HG03439 (cell line): ENCODE measurements at regions not wholly inside any gene's neighbourhood (a gene's known extent, or its start where the extent isn't known, plus 50 kb on each side); places are given as distances from the start of the nearest gene placed in this dataset.

Experiments
- ATAC-seq: cut with Tn5 transposase; IDR thresholded peaks from one replicate; pipeline ENCODE4 v1.9.1; 2021; ENCODE audit warnings: mild to moderate bottlenecking, moderate library complexity; ENCODE audit not compliant: unreplicated experiment

DNA sequence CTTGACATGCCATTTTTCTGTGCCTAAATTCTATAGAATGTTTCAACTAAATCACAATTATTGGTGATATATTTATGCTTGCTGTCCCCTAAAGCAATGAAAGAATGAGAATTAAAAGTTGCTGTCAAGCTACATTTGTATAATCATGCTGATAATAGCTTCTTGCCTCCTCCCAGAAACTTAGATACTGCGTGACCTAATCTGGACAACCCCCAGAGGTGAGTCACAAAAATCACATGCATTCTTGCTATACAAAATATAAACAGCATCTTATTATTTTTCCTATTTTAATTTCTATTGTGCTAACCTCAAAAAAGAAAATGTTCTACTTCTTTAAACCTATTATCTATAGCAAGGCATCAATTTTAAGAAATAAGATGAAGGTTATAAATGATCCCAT, 995.8 kb upstream of the ACO1 start:
- ATAC-seq, result no peak

DNA sequence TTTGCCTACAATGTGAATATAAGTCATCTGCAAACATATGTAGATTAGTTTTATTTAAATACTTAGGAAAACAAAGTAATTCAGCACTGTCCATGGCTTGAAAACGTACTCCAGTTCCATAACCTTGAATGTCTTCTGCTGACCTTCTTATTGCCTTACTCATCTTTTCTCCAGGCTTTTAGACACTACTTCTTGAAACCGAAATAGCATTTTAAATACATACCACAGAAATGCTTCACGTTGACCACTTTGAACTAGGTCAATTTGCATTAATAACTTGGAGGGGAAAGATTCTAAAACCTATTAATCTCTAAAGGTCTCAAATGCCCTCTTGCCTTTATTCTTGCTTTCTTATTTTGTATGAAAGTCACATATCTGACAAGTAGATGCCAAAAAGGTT, 995.4 kb upstream of the ACO1 start:
- no peak for ATAC-seq

DNA sequence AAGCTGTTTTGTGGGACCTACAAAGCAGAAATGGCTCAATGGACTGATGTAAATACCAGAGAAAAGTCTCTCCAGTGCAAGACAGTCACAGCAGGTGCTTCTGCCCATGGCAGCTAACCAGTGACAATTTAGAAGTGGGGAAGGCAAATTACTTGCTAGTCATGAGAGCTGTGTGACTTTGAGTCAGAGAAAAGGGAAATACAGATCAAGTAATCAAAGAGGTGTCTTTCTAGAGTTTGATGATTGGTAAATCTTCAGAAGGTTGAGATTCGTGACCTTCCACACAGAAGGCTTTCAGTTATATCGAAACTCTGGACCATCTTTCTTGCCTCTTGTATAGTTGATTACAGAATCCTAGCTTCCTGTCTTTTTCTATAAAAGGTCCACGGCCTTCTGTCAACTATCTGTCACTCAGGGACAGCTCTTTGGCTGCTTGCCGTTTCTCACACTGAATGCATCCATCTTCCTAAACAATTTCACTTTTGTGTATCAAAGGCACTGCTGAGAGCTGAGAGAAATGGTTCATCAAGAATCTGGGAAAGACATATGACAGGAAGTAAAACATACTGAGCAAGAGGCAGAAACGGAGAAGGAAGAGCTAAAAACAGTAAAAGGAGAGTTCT, 993.9 kb upstream of the ACO1 start:
- ATAC-seq, result peak; percentile 57

DNA sequence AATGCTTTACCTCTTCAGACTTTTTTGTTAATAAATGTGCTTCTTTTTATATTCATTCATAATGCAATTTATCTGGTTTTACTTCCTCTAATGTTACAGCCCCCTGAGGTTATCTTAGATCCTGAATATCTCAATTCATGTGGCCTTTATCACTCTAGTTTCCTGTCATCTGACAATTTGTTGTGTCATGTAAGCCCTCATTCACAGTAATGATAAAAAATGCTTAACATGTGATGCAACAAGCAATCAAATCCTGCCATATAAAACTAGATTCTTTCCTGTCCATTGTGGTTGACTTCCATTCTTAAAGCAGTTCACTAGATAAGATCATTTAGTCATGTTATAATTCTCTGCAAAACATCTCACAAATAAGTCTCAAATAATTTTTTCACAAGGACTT, 991.2 kb upstream of the ACO1 start:
- ATAC-seq, result no peak

DNA sequence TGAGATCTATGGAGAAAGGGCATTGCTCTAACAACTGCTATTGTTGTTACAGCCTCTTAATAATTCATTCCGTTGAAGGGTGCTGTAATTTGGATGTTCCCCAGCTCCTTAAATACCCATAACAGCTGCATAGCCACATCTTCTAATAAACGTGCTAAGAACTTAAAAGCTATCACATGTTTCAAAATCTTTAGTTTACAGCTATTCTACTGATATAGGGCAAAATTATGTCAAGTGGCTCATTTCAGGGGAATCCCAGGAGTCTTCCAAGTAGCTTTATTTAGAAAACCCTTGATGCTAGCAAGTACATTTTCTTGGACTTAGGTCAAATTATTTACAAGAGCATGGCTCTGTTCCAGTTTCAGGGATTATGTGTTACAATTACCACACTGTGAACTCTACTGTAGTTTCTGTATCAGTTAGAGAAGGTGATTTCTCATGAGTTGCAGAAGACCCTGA, 990.4 kb upstream of the ACO1 start:
- no peak for ATAC-seq

DNA sequence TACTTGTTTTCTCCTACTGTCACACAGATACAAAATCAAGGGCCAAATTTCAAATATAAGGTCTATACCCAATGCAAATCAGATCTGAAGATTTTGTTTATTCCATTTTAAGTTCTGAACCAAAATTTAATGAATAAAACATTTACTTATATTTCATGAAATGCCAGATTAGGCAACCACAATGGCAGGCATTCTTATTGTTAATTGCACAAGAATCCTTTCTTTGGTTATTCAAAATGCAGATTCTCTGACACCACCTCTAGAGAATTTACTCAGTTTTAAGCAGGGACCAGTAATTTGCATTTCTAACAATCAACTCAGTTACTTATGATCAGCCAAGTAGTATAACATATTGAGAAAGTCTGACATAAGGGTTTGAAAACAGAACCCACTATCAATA, 972.4 kb upstream of the ACO1 start:
- ATAC-seq, result no peak

DNA sequence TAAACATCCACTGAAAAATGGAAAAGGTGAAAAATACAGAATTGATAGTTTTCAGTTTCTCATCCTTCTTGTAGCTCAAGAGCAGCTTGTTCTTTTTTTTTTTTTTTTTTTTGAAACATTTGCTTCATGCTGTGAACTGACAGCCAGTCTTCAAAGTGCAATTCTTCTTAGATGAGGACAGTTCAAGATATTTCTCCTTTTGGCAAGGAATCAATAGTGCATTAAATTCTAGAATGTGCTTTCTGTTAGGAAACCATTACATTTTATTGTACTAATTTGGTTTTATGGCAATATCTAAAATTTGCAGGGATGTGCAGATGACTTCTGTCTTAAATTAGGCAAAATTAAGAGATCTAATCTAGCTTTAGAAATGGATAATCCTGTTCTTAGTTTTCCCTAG, 969.3 kb upstream of the ACO1 start:
- no peak for ATAC-seq

DNA sequence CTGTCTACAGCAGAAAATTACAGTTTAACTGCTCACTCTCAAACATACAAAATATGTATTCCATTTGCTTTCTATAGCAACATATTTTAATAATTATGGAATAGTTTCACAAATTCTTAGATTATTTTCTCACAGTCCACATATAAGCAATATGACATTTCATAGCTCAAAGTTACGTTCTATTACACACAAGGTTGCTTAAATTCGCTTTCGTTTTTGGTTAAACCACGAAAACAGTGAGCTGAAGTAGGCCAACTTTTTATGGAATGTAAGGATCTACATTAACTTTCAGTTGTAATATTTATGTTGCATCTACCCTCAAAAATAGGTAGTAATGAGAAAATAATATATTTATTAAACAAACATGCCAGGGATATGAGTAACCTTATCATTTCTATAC, 966.0 kb upstream of the ACO1 start:
- ATAC-seq, result no peak

DNA sequence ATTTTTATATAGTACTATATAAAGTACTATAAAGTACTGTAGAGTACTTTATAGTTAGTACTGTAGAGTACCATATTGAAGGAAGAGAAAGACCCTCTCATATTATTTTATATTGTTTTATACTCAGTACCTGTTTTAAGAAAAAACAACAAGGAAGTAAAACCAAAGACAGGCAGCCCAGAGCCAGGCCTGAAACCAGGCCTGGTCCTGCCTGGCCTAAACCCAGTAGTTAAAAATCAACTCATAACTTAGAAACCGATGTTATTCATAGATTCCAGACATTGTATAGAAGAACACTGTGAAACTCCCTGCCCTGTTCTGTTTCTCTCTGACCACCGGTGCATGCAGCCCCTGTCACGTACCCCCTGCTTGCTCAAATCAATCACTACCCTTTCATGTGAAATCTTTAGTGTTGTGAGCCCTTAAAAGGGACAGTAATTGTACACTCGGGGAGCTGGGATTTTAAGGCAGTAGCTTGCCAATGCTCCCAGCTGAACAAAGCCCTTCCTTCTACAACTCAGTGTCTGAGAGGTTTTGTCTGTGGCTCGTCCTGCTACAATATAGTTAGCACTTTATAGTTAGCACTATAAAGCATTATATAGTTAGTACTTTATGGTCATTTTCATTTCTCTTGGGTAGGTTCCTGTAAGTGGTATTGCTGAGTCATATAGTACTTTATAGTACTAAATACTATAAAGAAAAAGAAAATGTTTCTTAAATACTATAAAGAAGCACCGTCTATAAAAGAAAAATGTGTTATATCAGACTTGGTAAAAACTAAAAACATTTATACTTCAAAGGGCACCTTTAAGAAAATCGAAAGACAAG, 940.6 kb upstream of the ACO1 start:
- ATAC-seq, result peak; percentile 69

DNA sequence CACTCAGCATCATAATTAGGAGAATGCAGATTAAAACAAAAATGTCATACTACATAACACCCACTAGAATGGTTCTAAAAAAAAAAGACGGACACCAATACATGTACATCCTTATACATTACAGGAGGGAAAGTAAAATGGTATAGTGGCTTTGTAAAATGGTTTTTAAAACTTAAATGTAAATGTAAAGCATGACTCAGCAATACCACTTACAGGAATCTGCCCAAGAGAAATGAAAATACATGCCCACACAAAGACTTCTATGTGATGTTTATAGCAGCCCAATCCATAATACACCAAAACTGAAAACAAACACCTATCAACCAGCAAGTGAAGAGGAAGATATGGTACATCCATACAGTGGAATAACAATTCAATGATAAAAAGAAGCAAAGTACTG, 939.1 kb upstream of the ACO1 start:
- ATAC-seq, result no peak

DNA sequence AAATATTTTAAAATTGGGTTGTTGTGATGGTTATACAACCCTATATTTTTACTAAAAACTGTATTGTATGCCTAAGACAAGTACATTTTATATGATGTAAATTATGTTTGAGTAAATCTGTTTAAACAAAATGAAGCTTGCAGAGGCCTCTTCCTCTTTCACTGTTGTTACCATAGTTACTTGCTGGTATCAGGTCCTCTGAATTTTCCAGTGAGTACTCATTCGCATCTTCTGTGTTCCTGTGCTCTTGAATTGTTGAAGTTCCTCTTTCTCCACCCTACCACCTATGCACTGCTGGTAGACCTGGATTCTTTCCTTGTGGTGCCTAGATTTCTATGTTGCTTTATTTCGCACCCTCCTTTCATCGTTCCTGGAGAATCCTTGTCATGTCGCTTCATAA, 938.5 kb upstream of the ACO1 start:
- ATAC-seq, result no peak

DNA sequence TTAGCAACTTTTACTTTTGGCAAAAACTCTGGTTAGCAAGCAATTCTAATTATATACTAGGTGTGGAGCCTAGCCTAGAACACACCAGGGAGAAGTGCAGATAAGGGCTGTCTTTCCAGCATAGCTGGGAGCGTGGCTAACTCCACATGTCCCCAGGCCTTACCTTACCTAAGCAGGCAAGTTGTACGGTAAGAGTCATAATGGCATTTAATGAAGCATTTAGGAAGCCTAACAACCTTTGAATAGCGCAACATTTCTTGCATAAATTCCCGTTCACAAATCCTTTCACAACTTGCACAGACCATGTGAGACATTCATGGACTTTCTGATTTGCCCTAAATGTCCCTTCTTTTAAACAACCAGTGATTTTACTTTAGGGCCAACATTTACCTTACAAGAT, 917.4 kb upstream of the ACO1 start:
- no peak for ATAC-seq

DNA sequence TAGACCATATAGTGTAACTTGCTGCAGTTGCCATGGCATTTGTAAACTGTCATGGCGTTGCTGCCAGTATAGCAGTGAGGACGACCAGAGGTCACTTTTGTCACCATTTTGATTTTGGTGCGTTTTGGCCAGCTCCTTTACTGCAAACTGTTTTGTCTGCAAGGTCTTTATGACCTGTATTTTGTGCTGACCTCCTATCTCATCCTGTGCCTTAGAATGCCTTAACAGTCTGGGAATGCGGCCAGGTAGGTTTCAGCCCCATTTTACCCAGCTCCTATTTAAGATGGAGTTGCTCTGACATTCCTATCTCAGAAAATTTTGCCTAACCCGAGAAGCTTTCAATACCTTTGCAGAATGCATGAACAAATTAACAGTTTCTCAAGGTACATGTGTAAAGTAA, 914.4 kb upstream of the ACO1 start:
- ATAC-seq, result no peak

DNA sequence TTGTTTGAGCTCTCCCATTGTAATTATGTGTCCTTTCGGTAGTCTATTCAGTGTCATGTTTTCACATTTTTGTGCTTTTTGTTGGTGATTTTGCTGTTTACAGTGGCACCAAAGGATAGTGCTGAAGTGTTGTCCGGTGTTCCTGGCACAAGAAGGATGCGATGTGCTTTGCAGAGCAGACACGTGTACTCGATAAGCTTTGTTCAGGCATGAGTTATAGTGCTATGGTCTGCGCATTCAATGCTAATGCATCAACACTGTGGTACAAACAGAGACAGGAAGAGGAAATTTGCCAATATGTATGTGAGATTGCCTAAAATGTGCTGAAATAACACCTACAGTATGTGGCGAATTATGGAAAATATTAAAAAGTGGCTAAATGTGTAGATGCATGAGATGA, 913.4 kb upstream of the ACO1 start:
- ATAC-seq, result no peak

DNA sequence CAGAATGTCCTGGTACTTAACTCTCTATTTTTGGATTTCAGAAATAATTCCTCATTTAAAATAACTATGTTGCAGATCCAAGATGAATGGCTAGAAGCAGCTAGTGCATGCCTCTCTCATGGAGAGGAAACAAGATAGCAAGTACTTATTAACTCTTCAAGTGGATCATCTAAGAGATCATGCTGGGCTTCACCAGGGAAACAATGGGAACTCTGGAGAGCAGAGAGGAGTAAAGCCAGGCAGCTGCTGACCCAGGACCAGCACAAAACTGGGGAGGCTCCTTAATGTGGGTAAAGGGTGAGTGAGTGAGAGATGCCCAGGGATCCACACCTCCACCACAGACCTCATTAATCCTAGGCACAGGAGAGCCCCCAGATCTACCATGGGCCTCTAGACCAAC, 897.8 kb upstream of the ACO1 start:
- no peak for ATAC-seq

DNA sequence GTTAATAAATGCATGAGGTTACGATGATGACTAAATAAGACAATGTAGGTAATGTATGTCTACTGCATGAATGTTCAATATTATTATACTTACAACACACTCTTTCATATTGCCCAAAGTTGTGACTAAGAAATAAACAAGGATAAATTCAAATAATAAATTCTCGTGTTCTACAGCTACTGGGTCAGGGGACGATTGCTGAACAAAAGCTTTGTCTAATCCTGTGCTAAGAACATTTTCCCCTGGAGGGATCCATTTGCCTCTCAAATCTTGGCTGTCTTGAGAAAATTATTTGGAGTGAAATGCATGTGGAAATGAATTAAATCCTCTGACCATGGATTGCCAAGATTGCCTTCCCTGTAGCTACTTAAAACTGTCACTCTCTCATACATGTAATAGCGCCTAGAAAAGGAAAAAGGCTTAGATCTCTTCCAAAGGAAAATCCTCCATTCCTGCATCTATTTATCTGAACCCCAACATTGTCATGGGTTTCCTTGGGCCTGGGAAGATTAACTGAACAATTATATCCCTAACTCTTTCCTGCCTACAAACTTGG, 893.8 kb upstream of the ACO1 start:
- no peak for ATAC-seq

DNA sequence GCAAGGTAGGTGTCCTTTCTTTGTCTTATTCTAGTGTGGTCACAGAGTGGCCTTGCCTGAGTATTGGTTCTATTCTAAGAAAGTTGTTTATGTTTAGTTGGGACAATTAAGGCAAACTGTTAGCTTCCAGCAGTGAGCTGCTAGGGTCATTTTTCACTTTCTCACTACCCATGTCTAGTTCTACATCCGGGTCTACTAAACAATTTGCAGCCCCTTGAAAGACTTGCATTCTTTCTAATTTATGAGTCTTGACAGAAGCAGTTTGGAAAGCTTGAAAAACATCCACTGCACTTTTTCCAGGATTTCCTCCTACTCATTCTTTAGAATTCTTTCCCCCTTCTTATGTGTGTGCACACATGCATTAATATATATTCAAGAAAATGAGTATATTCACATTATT, 892.2 kb upstream of the ACO1 start:
- no peak for ATAC-seq

DNA sequence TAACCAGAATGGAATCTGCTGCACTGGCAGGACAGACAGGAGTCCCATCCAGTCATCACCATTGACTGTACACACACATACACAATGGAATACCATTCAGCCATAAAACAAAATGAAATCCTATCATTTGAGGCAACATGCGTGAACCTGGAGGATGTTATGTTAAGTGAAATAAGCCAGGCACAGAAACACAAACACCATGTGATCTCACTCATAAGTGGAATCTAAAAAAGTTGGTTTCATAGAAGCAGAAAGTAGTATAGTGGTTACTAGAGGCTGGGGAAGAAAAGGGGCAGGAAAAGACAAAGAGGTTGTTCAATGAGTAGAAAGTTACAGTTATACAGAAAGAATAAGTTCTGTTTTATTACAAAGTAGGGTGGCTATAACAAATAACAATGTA, 884.0 kb upstream of the ACO1 start:
- ATAC-seq, result no peak

DNA sequence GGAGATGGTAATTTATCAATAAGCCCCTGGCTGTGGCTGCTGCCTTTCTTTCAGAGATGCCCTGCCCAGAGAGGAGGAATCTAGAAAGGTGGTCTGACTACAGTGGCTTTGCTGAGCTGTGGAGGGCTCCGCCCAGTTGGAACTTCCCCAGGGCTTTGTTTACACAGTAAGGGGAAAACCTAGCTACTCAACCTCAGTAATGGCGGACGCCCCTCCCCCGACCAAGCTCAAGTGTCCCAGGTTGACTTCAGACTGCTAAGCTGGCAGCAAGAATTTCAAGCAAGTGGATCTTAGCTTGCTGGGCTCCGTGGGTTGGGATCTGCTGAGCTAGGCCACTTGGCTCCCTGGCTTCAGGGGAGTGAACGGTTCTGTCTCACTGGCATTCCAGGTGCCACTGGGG, 865.4 kb upstream of the ACO1 start:
- ATAC-seq, result peak; percentile 73

DNA sequence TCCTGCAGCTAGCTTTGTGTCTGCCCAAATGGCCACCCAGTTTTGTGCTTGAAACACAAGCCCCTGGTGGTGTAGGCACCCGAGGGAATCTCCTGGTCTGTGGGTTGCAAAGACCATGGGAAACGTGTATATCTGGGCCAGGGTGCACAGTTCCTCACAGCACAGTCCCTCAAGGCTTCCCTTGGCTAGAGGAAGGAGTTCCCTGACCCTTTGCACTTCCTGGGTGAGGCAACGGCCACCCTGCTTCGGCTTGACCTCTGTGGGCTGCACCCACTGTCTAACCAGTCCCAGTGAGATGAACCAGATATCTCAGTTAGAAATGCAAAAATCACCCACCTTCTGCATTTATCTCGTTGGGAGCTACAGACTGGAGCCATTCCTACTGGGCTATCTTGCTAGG, 865.0 kb upstream of the ACO1 start:
- ATAC-seq, result peak; percentile 12

DNA sequence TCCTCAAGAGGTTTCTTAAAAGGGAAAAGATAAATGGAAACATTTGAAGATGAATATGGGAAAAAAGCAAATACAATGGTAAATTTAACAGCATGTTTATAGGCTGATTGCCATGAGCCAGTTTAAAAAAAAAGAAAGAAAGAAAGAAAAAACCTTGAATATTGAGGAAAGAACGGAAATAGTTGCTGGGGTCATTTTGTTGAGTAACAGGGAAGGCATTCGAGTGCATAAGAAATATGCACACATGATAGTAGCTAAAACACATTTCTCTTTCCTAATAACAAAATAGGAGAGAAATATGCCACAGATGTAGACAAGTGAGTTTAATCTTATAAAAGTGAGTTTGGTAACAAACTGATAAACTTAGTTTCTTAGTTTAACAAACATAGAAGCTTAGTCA, 864.6 kb upstream of the ACO1 start:
- ATAC-seq, result no peak

DNA sequence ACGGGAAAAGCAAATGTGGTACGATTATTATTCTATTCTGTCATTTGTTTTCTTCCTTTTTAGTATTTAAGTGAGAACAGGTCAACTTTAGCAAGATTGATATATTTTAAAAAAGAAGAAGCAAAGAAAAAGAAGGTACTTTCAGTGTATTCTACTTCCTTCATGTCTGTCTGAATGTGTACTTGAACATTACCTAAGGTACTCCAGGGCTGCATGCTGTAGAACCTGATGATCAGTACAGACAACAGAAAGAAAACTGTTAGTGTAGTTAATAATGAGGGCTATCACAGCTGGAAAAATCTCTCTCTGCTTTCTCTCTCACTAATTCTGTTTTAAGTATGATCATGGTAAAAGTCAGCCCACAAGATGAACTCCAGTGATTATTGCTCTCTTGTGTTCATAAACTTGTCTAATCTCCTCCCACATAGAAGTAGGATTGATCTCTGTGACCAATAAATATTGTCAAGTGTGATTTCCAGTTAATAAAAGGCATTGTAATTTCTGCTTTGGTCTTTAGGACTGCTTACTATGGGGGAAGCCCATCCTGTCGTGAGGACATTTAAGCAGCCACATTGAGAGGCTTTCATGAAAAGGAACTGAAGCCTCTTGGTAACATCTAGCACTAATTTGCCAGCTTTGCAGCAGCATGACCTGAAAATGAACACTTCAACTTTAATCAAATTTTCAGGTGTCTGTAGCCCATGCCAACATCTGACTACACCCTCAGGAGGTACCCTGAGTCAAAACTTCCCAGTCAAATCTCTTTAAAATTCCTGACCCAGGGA, 864.0 kb upstream of the ACO1 start:
- peak; percentile 68 for ATAC-seq
